NCI-H1105 treated with DMSO at 0.1 percent for 48 hours (cell line): ENCODE measurements at regions not wholly inside any gene's neighbourhood (a gene's known extent, or its start where the extent isn't known, plus 50 kb on each side); places are given as distances from the start of the nearest gene placed in this dataset.
"Not testable (repeated sequence)": the region's sequence is repeated elsewhere in the genome, so short reads cannot be mapped to it uniquely, and the experiment has no call there.

ENCODE experiments used
- DNase-seq: peaks from one replicate; lab custom pipeline; 2025; lab: John Stamatoyannopoulos, UW

GRCh38 chr6:94902974-94903628 lies 674.2 kb upstream of the MANEA start:
- DNase-seq, result no peak

GRCh38 chr6:94899191-94899590 lies 678.1 kb upstream of the MANEA start:
- no peak for DNase-seq

GRCh38 chr6:94894300-94894699 lies 683.0 kb upstream of the MANEA start:
- DNase-seq, result no peak

- no peak for DNase-seq
These were observed 684.0 kb upstream of the MANEA start for GRCh38 chr6:94893327-94893726.

GRCh38 chr6:94873819-94874218 lies 703.5 kb upstream of the MANEA start:
- DNase-seq, result not testable (repeated sequence)

- no peak for DNase-seq
These were observed 715.2 kb upstream of the MANEA start for GRCh38 chr6:94862112-94862511.

- no peak for DNase-seq
These were observed 717.4 kb upstream of the MANEA start for GRCh38 chr6:94859924-94860323.

- not testable (repeated sequence) for DNase-seq
These were observed 720.3 kb upstream of the MANEA start for GRCh38 chr6:94856999-94857398.

- not testable (repeated sequence) for DNase-seq
These were observed 726.0 kb upstream of the MANEA start for GRCh38 chr6:94851329-94851728.

- no peak for DNase-seq
These were observed 731.6 kb upstream of the MANEA start for GRCh38 chr6:94845742-94846141.

- no peak for DNase-seq
These were observed 742.1 kb upstream of the MANEA start for GRCh38 chr6:94835264-94835663.

- no peak for DNase-seq
These were observed 763.5 kb upstream of the MANEA start for GRCh38 chr6:94813806-94814205.

GRCh38 chr6:94801344-94801743 lies 776.0 kb upstream of the MANEA start:
- no peak for DNase-seq

GRCh38 chr6:94785514-94785913 lies 791.8 kb upstream of the MANEA start:
- DNase-seq, result no peak

GRCh38 chr6:94785081-94785480 lies 792.3 kb upstream of the MANEA start:
- DNase-seq, result not testable (repeated sequence)

GRCh38 chr6:94769197-94769596 lies 808.1 kb upstream of the MANEA start:
- no peak for DNase-seq

GRCh38 chr6:94751641-94752329 lies 825.5 kb upstream of the MANEA start:
- DNase-seq, result no peak

- no peak for DNase-seq
These were observed 841.1 kb upstream of the MANEA start for GRCh38 chr6:94736236-94736635.

- DNase-seq, result no peak
These were observed 842.1 kb upstream of the MANEA start for GRCh38 chr6:94735270-94735669.

GRCh38 chr6:94734751-94735150 lies 842.6 kb upstream of the MANEA start:
- DNase-seq, result no peak

GRCh38 chr6:94733066-94733465 lies 844.3 kb upstream of the MANEA start:
- DNase-seq, result no peak

- DNase-seq, result no peak
These were observed 849.6 kb upstream of the MANEA start for GRCh38 chr6:94727710-94728109.

- DNase-seq, result no peak
These were observed 855.9 kb upstream of the MANEA start for GRCh38 chr6:94721459-94721858.

- no peak for DNase-seq
These were observed 863.9 kb upstream of the MANEA start for GRCh38 chr6:94713446-94713845.
